ENCODE measurements at regions not wholly inside any gene's neighbourhood (a gene's known extent, or its start where the extent isn't known, plus 50 kb on each side); places are given as distances from the start of the nearest gene placed in this dataset.

GRCh38 chr6:22380236-22380635 lies 83.4 kb upstream of the PRL start:
- Histone ChIP-seq H3K4me3 (no peak overlapping the region), H3K4me1 (no peaks in the 10 kb centered on the region), H3K27me3 (no peaks in the 10 kb centered on the region), H3K36me3 (replicated peaks in 1 of 2; ENCODE audit: insufficient read depth in 1 of 2, low read depth in 2 of 2) (no peaks in the 10 kb centered on the region), H3K27ac (no peak overlapping the region), H3K9me3 (no peaks in the 10 kb centered on the region)
- DNase-seq (no peak), ATAC-seq (no peak)
- intact Hi-C loops (cut with DNase I) = no loop called here
- WGBS, 2 donors = 76 to 80% methylated on average over 3 of the region's 3 CpGs
- TF ChIP-seq POLR2A (IDR thresholded peaks at IDR 0.05) (no peak), CTCF (IDR thresholded peaks at IDR 0.05) (no peak)

GRCh38 chr6:22381845-22382544 lies 85.2 kb upstream of the PRL start:
- WGBS, 2 donors = 71 to 78% methylated on average over 9 of the region's 9 CpGs
- DNase-seq (no peak), ATAC-seq (no peak)
- no peaks in the 10 kb centered on the region for H3K4me1 ChIP-seq
- intact Hi-C loops (cut with DNase I) = no loop called here
- no peak overlapping the region for H3K4me3 ChIP-seq
- no peaks in the 10 kb centered on the region for H3K27me3 ChIP-seq
- H3K36me3 ChIP-seq (replicated peaks in 1 of 2; ENCODE audit: insufficient read depth in 1 of 2, low read depth in 2 of 2) = no peaks in the 10 kb centered on the region
- no peaks in the 10 kb centered on the region for H3K9me3 ChIP-seq
- TF ChIP-seq POLR2A (IDR thresholded peaks at IDR 0.05) = no peak
- TF ChIP-seq CTCF (IDR thresholded peaks at IDR 0.05) = no peak
- H3K27ac ChIP-seq = no peak overlapping the region

- Histone ChIP-seq H3K27ac (no peak overlapping the region), H3K4me3 (no peak overlapping the region), H3K4me1 (no peaks in the 10 kb centered on the region), H3K36me3 (replicated peaks in 1 of 2; ENCODE audit: insufficient read depth in 1 of 2, low read depth in 2 of 2) (no peaks in the 10 kb centered on the region), H3K9me3 (no peaks in the 10 kb centered on the region), H3K27me3 (no peaks in the 10 kb centered on the region)
- 78 to 81% methylated on average over 6 of the region's 6 CpGs for WGBS, 2 donors
- TF ChIP-seq POLR2A (IDR thresholded peaks at IDR 0.05) (no peak), CTCF (IDR thresholded peaks at IDR 0.05) (no peak)
- ATAC-seq (no peak), DNase-seq (no peak)
- intact Hi-C loops (cut with DNase I) = no loop called here
These were observed 86.2 kb upstream of the PRL start for GRCh38 chr6:22383016-22383415.

- Histone ChIP-seq H3K36me3 (replicated peaks in 1 of 2; ENCODE audit: insufficient read depth in 1 of 2, low read depth in 2 of 2) (no peaks in the 10 kb centered on the region), H3K4me1 (no peaks in the 10 kb centered on the region), H3K27me3 (no peaks in the 10 kb centered on the region), H3K9me3 (no peaks in the 10 kb centered on the region), H3K27ac (no peak overlapping the region), H3K4me3 (no peak overlapping the region)
- TF ChIP-seq CTCF (IDR thresholded peaks at IDR 0.05) (no peak), POLR2A (IDR thresholded peaks at IDR 0.05) (no peak)
- intact Hi-C loops (cut with DNase I) = no loop called here
- WGBS, 2 donors = 91 to 93% methylated on average over 8 of the region's 8 CpGs
- ATAC-seq = no peak
- no peak for DNase-seq
These were observed 95.9 kb upstream of the PRL start for GRCh38 chr6:22392711-22393110.

GRCh38 chr6:22394691-22395090 lies 97.9 kb upstream of the PRL start:
- intact Hi-C loops (cut with DNase I) = no loop called here
- no peaks in the 10 kb centered on the region for H3K4me1 ChIP-seq
- H3K9me3 ChIP-seq = no peaks in the 10 kb centered on the region
- TF ChIP-seq POLR2A (IDR thresholded peaks at IDR 0.05) (no peak), CTCF (IDR thresholded peaks at IDR 0.05) (no peak)
- no peaks in the 10 kb centered on the region for H3K36me3 ChIP-seq (replicated peaks in 1 of 2; ENCODE audit: insufficient read depth in 1 of 2, low read depth in 2 of 2)
- no peak overlapping the region for H3K4me3 ChIP-seq
- ATAC-seq = no peak
- WGBS, 2 donors = 51 to 68% methylated on average over 2 of the region's 2 CpGs
- DNase-seq = no peak
- no peaks in the 10 kb centered on the region for H3K27me3 ChIP-seq
- H3K27ac ChIP-seq = no peak overlapping the region
